ENCODE measurements at regions not wholly inside any gene's neighbourhood (a gene's known extent, or its start where the extent isn't known, plus 50 kb on each side); places are given as distances from the start of the nearest gene placed in this dataset.

DNA sequence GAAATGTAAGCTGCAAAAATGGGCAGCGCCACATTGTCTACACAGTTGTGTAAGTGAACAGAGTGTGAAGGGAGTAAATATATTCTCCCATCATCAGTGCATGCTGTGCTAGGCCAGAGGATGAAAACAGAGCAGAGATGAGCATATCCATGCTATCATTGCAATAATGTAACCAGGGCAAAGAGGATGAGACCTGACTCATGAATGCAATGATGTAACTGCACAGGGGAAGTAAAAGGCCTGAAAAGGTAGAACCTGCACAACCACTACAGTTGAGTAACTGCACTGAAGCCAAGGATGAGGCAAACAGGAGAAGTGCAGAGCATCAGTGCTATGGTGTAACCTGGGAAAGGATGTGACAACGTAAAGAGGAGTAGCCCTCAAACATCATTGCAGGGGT, 220.4 kb upstream of the FAM47C start:
- intact Hi-C loops (cut with micrococcal nuclease; ENCODE audit: unreplicated experiment), result no loop called here
- no peak overlapping the region for H3K27ac Mint-ChIP-seq (ENCODE audit: unreplicated experiment)
- no peaks in the 10 kb centered on the region for H3K4me1 Mint-ChIP-seq (ENCODE audit: low read depth, unreplicated experiment)
- no peak for DNase-seq
- no TSS peak for BruUV-seq (replicated peaks)
- TF ChIP-seq, protein P1, sequence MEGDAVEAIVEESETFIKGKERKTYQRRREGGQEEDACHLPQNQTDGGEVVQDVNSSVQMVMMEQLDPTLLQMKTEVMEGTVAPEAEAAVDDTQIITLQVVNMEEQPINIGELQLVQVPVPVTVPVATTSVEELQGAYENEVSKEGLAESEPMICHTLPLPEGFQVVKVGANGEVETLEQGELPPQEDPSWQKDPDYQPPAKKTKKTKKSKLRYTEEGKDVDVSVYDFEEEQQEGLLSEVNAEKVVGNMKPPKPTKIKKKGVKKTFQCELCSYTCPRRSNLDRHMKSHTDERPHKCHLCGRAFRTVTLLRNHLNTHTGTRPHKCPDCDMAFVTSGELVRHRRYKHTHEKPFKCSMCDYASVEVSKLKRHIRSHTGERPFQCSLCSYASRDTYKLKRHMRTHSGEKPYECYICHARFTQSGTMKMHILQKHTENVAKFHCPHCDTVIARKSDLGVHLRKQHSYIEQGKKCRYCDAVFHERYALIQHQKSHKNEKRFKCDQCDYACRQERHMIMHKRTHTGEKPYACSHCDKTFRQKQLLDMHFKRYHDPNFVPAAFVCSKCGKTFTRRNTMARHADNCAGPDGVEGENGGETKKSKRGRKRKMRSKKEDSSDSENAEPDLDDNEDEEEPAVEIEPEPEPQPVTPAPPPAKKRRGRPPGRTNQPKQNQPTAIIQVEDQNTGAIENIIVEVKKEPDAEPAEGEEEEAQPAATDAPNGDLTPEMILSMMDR (IDR thresholded peaks at IDR 0.05; ENCODE audit: unreplicated experiment), result no peak
- no peaks in the 10 kb centered on the region for H3K36me3 Mint-ChIP-seq (ENCODE audit: insufficient read depth, unreplicated experiment)
- no peaks in the 10 kb centered on the region for H3K9me3 Mint-ChIP-seq (ENCODE audit: low read depth, unreplicated experiment)
- CTCF ChIA-PET, result no interaction called here
- H3K4me3 Mint-ChIP-seq (ENCODE audit: low read depth, unreplicated experiment), result no peak overlapping the region
- H3K27me3 Mint-ChIP-seq (ENCODE audit: unreplicated experiment), result no peaks in the 10 kb centered on the region

DNA sequence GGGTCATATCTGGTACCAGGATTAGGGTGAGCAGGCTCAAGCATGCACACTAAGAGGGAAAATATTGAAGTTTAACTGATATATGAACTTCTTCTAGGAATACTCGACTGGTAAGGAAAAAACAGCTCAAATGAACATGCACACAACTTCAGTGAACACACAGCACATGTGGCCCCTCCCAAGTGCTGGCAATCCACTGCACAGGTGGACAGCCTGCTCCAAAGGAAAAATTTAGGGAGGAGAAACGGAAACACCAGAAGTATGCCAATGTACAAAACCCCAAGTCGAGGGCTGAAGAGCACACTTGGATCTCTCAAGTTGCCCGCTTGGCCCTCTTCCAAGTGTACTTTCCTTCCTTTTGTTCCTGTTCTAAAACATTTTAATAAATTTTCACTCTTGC, 205.0 kb upstream of the FAM47C start:
- CTCF ChIA-PET, result no interaction called here
- peaks cover 3% of the 10 kb centered on the region for H3K9me3 Mint-ChIP-seq (ENCODE audit: low read depth, unreplicated experiment)

DNA sequence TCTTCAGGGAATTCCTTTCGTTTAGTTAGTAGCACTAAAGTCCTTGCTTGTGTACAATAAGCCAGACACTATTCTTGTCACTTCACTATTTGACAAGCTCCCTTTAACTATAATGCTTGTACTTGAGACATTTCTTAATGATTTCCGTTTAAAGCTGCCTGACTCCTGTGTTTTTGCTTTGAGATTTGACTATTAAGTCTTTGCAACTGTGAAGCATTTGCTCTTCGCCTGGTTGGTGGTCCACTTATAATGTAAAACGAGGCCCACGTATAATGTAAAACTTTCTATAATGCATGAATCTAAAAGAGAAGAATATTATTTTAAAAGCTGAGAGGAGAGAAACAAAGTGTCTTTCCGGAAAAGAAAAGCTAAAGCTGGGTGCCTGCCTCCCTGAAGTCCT, 204.1 kb upstream of the FAM47C start:
- no TSS peak for BruUV-seq (replicated peaks)
- CTCF ChIA-PET, result interaction anchor here (0.6 kb wide), 1 partner anchor 467 kb away, joined by 5 read pairs; no protein-coding TSS in a partner anchor
- H3K27me3 Mint-ChIP-seq (ENCODE audit: unreplicated experiment), result no peaks in the 10 kb centered on the region
- no peaks in the 10 kb centered on the region for H3K36me3 Mint-ChIP-seq (ENCODE audit: insufficient read depth, unreplicated experiment)
- intact Hi-C loops (cut with micrococcal nuclease; ENCODE audit: unreplicated experiment), result no loop called here
- H3K9me3 Mint-ChIP-seq (ENCODE audit: low read depth, unreplicated experiment), result peaks cover 5% of the 10 kb centered on the region
- H3K4me1 Mint-ChIP-seq (ENCODE audit: low read depth, unreplicated experiment), result no peaks in the 10 kb centered on the region
- DNase-seq, result no peak
- H3K4me3 Mint-ChIP-seq (ENCODE audit: low read depth, unreplicated experiment), result no peak overlapping the region
- H3K27ac Mint-ChIP-seq (ENCODE audit: unreplicated experiment), result no peak overlapping the region
- TF ChIP-seq, protein P1 (IDR thresholded peaks at IDR 0.05; ENCODE audit: unreplicated experiment), result no peak

More for the DNA sequence above, 205.0 kb upstream of the FAM47C start:
- H3K4me3 Mint-ChIP-seq (ENCODE audit: low read depth, unreplicated experiment), result no peak overlapping the region
- BruUV-seq (replicated peaks), result no TSS peak
- DNase-seq, result no peak
- no peaks in the 10 kb centered on the region for H3K4me1 Mint-ChIP-seq (ENCODE audit: low read depth, unreplicated experiment)
- H3K36me3 Mint-ChIP-seq (ENCODE audit: insufficient read depth, unreplicated experiment), result no peaks in the 10 kb centered on the region
- TF ChIP-seq, protein P1 (IDR thresholded peaks at IDR 0.05; ENCODE audit: unreplicated experiment), result no peak
- H3K27ac Mint-ChIP-seq (ENCODE audit: unreplicated experiment), result no peak overlapping the region
- H3K27me3 Mint-ChIP-seq (ENCODE audit: unreplicated experiment), result no peaks in the 10 kb centered on the region
- intact Hi-C loops (cut with micrococcal nuclease; ENCODE audit: unreplicated experiment), result no loop called here

DNA sequence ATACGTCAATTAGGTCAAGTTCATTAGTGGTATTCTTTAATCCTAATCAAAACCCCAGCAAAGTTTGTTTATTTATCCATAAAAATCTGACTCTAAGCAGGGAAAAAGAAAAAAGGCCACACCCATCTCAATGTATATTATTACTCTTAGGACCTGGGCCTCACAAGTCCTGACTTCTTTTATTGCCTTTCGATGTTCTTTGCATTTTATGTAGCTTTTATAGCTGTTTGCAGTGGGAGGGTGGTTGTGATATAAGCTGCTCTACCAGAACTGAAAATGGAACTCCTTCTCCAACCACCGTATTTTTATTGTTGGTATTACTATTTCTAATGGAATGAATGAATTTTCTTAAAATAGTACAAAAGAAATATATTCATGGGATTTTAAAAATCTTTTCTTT, 163.3 kb upstream of the FAM47C start:
- Mint-ChIP-seq H3K27ac (ENCODE audit: unreplicated experiment) (no peak overlapping the region), H3K4me1 (ENCODE audit: low read depth, unreplicated experiment) (no peaks in the 10 kb centered on the region), H3K27me3 (ENCODE audit: unreplicated experiment) (no peaks in the 10 kb centered on the region), H3K9me3 (ENCODE audit: low read depth, unreplicated experiment) (no peaks in the 10 kb centered on the region), H3K4me3 (ENCODE audit: low read depth, unreplicated experiment) (no peak overlapping the region), H3K36me3 (ENCODE audit: insufficient read depth, unreplicated experiment) (no peaks in the 10 kb centered on the region)
- DNase-seq, result no peak
- TF ChIP-seq, protein P1 (IDR thresholded peaks at IDR 0.05; ENCODE audit: unreplicated experiment), result no peak
- intact Hi-C loops (cut with micrococcal nuclease; ENCODE audit: unreplicated experiment), result no loop called here
- CTCF ChIA-PET, result no interaction called here
- BruUV-seq (replicated peaks), result no TSS peak

Measured in Calu3 (cell line).